H9 (cell line): ENCODE measurements at regions not wholly inside any gene's neighbourhood (a gene's known extent, or its start where the extent isn't known, plus 50 kb on each side); places are given as distances from the start of the nearest gene placed in this dataset.

Experiments used
- DNase-seq: peaks from one replicate; pipeline ENCODE4 v3.0.0-alpha.2; 2017
- H2AFZ ChIP-seq: one replicate; pipeline ENCODE4 v1.6.1; 2013; ENCODE audit warnings: mild to moderate bottlenecking, low read length, control low read depth, moderate library complexity
- H2AK5ac ChIP-seq: 2 replicates; pipeline ENCODE4 v1.6.1; 2013; ENCODE audit warnings: low read length, control low read depth, mixed read lengths; ENCODE audit not compliant: insufficient read length
- H2BK120ac ChIP-seq: one replicate; pipeline ENCODE4 v1.6.1; 2013; ENCODE audit warnings: low read depth, mild to moderate bottlenecking, low read length, control low read depth, inconsistent platforms; ENCODE audit not compliant: poor library complexity, severe bottlenecking
- H2BK12ac ChIP-seq: 2 replicates; pipeline ENCODE4 v1.6.1; 2013; ENCODE audit warnings: low read length, control low read depth, mixed read lengths, low read depth; ENCODE audit not compliant: insufficient read length
- H2BK15ac ChIP-seq: 2 replicates; pipeline ENCODE4 v1.6.1; 2013; ENCODE audit warnings: low read depth, low read length, control low read depth
- H2BK20ac ChIP-seq: one replicate; pipeline ENCODE4 v1.6.1; 2013; ENCODE audit warnings: low read depth, mild to moderate bottlenecking, low read length, control low read depth, inconsistent platforms; ENCODE audit not compliant: poor library complexity, severe bottlenecking
- H2BK5ac ChIP-seq: 2 replicates; pipeline ENCODE4 v1.6.1; 2013; ENCODE audit warnings: low read length, control low read depth, mixed read lengths; ENCODE audit not compliant: insufficient read length
- H3K14ac ChIP-seq: 2 replicates; pipeline ENCODE4 v1.6.1; 2013; ENCODE audit warnings: low read length, control low read depth; ENCODE audit not compliant: insufficient read depth
- H3K18ac ChIP-seq: 2 replicates; pipeline ENCODE4 v1.6.1; 2013; ENCODE audit warnings: low read depth, mild to moderate bottlenecking, mixed read lengths, low read length, control low read depth; ENCODE audit not compliant: insufficient read length
- H3K23ac ChIP-seq: 2 replicates; pipeline ENCODE4 v1.6.1; 2013; ENCODE audit warnings: low read length, control low read depth, mixed read lengths, low read depth; ENCODE audit not compliant: insufficient read length
- H3K23me2 ChIP-seq: 2 replicates; pipeline ENCODE4 v1.6.1; 2013; ENCODE audit warnings: low read depth, mild to moderate bottlenecking, mixed read lengths, low read length, control low read depth; ENCODE audit not compliant: insufficient read length, poor library complexity, severe bottlenecking
- H3K27ac ChIP-seq: 2 replicates; pipeline ENCODE4 v1.5.1; 2013; ENCODE audit warnings: low read length, control low read depth, mixed read lengths, low read depth; ENCODE audit not compliant: insufficient read length
- H3K27me3 ChIP-seq: 2 replicates; pipeline ENCODE4 v1.6.1; 2013; ENCODE audit warnings: low read length, control low read depth, inconsistent platforms; ENCODE audit not compliant: insufficient read depth
- H3K4ac ChIP-seq: 2 replicates; pipeline ENCODE4 v1.6.1; 2013; ENCODE audit warnings: low read depth, mild to moderate bottlenecking, control low read depth, inconsistent platforms, low read length, moderate library complexity
- H3K4me1 ChIP-seq: 2 replicates; pipeline ENCODE4 v1.6.1; 2013; ENCODE audit warnings: low read length, control low read depth, inconsistent platforms; ENCODE audit not compliant: insufficient read depth
- H3K4me2 ChIP-seq: 2 replicates; pipeline ENCODE4 v1.6.1; 2013; ENCODE audit warnings: low read length, control low read depth, mixed read lengths; ENCODE audit not compliant: insufficient read length, insufficient read depth
- H3K56ac ChIP-seq: 2 replicates; pipeline ENCODE4 v1.6.1; 2013; ENCODE audit warnings: low read depth, mild to moderate bottlenecking, mixed read lengths, low read length, control low read depth; ENCODE audit not compliant: insufficient read length
- H3K79me1 ChIP-seq: 2 replicates; pipeline ENCODE4 v1.6.1; 2013; ENCODE audit warnings: low read depth, mild to moderate bottlenecking, moderate library complexity, low read length, control low read depth, inconsistent platforms; ENCODE audit not compliant: insufficient read depth, poor library complexity, severe bottlenecking
- H3K79me2 ChIP-seq: 2 replicates; pipeline ENCODE4 v1.6.1; 2013; ENCODE audit warnings: low read length, control low read depth, inconsistent platforms; ENCODE audit not compliant: insufficient read depth
- H3K9ac ChIP-seq: 2 replicates; pipeline ENCODE4 v1.6.1; 2013; ENCODE audit warnings: low read length, control low read depth, mixed read lengths; ENCODE audit not compliant: insufficient read length; ENCODE audit errors: extremely low read depth
- H3K9me3 ChIP-seq: one replicate; pipeline ENCODE4 v1.6.1; 2013; ENCODE audit warnings: low read depth, low read length, inconsistent platforms; ENCODE audit not compliant: control insufficient read depth
- H3T11ph ChIP-seq: one replicate; pipeline ENCODE4 v1.6.1; 2013; ENCODE audit warnings: mild to moderate bottlenecking, low read length, control low read depth, inconsistent platforms
- H4K20me1 ChIP-seq: one replicate; pipeline ENCODE4 v1.6.1; 2013; ENCODE audit not compliant: control insufficient read depth, insufficient read length, insufficient read depth
- H4K5ac ChIP-seq: 2 replicates; pipeline ENCODE4 v1.6.1; 2013; ENCODE audit warnings: low read depth, mild to moderate bottlenecking, mixed read lengths, low read length, control low read depth; ENCODE audit not compliant: insufficient read length
- H4K8ac ChIP-seq: replicated peaks from 2 replicates; pipeline ENCODE4 v1.6.1; 2013; ENCODE audit warnings: low read length, control low read depth, mixed read lengths, low read depth; ENCODE audit not compliant: insufficient read length
- H4K91ac ChIP-seq: 2 replicates; pipeline ENCODE4 v1.6.1; 2013; ENCODE audit warnings: low read depth, mild to moderate bottlenecking, moderate library complexity, mixed read lengths, low read length, control low read depth; ENCODE audit not compliant: insufficient read length
- H3K27ac Mint-ChIP-seq, 3 experiments: 2 replicates in 2 of 3; 3 replicates in 1 of 3; pipeline ENCODE4 v1.8.0; 2020 to 2021; ENCODE audit warnings: mixed read lengths in 3 of 3, mild to moderate bottlenecking in 1 of 3, moderate library complexity in 1 of 3
- H3K27me3 Mint-ChIP-seq: 2 replicates; pipeline ENCODE4 v1.8.0; 2021; ENCODE audit warnings: low read depth, mild to moderate bottlenecking, moderate library complexity, mixed read lengths
- H3K36me3 Mint-ChIP-seq, 3 experiments: 2 replicates in 2 of 3; 3 replicates in 1 of 3; pipeline ENCODE4 v1.8.0; 2020 to 2021; ENCODE audit warnings: low read depth in 3 of 3, mixed read lengths in 3 of 3; ENCODE audit not compliant: insufficient read depth in 1 of 3
- H3K4me1 Mint-ChIP-seq, 2 experiments: 2 replicates each; pipeline ENCODE4 v1.8.0; 2020; ENCODE audit warnings: mixed read lengths in 2 of 2
- H3K4me3 Mint-ChIP-seq, 2 experiments: 2 replicates in 1 of 2; 3 replicates in 1 of 2; pipeline ENCODE4 v1.8.0; 2020 to 2021; ENCODE audit warnings: mild to moderate bottlenecking in 2 of 2, mixed read lengths in 2 of 2, moderate library complexity in 1 of 2
- H3K9me3 Mint-ChIP-seq, 2 experiments: 2 replicates in 1 of 2; 3 replicates in 1 of 2; pipeline ENCODE4 v1.8.0; 2020; ENCODE audit warnings: mild to moderate bottlenecking in 2 of 2, mixed read lengths in 2 of 2, moderate library complexity in 1 of 2
- WGBS: extraction: QIAGEN DNeasy Blood & Tissue Kit; methylation state at CpG from one replicate; pipeline ENCODE4 v1.1.7; 2013; ENCODE audit warnings: missing lambda C conversion rate, low lambda C conversion rate, mixed read lengths; ENCODE audit not compliant: insufficient read length; ENCODE audit errors: extremely low coverage; 5-methylcytosine and 5-hydroxymethylcytosine counted together
- TF ChIP-seq, protein P1 (sequence below): fragments of 200-600 bp; sonication (generic); conservative IDR thresholded peaks from 3 replicates; pipeline ENCODE4 v1.8.0; 2021; ENCODE audit warnings: antibody characterized with exemption, mild to moderate bottlenecking

DNA sequence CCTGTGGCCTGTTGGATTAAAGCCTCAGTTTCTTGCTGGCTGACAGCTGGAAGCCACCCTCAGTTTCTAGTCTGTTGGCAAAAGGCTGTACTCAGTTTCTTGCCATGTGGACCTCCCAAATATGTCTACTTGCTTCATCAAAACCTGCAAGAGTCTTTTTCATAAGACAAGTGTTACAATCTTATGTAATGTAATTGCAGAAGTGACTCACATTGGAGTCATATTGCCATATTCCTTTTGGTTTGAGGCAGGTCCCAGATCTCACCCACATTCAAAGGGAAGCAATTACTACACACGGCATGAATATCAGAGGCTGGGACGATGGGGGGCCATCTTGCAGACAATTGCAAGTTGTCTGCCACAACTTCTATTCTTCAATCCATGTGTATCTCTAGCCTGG, 286.7 kb upstream of the IL12B start:
- no peaks in the 10 kb centered on the region; the same call in 1 of the 2 replicates for H3K4me1 ChIP-seq
- Mint-ChIP-seq H3K27ac (no peak overlapping the region), H3K27me3 (no peaks in the 10 kb centered on the region), H3K36me3 (peaks cover 0 to 2% (median 0%) of the 10 kb centered on the region in 3 experiments; a peak in 2 of 7 replicates), H3K9me3 (peaks cover 1 to 3% of the 10 kb centered on the region in 2 experiments; a peak in 3 of 5 replicates), H3K4me3 (no peak overlapping the region), H3K4me1 (peaks cover 15 to 16% of the 10 kb centered on the region in 2 experiments)
- WGBS = no CpG with 5 or more reads among the region's 2 CpGs
- no peak overlapping the region for H3K14ac ChIP-seq
- no peak overlapping the region for H2BK20ac ChIP-seq
- no peak overlapping the region for H2BK120ac ChIP-seq
- no peak overlapping the region for H3K4me2 ChIP-seq
- no peak overlapping the region for H3K23ac ChIP-seq
- H2BK15ac ChIP-seq = no peak overlapping the region
- no peak overlapping the region for H2BK5ac ChIP-seq
- no peak overlapping the region for H4K91ac ChIP-seq
- H3K9me3 ChIP-seq = no peaks in the 10 kb centered on the region
- H3K27me3 ChIP-seq = no peaks in the 10 kb centered on the region; the same call in 1 of the 2 replicates
- no peak overlapping the region for H3K4ac ChIP-seq
- H4K5ac ChIP-seq = no peak overlapping the region
- no peaks in the 10 kb centered on the region for H3K23me2 ChIP-seq
- no peak overlapping the region for H2AFZ ChIP-seq
- no peak overlapping the region for H4K8ac ChIP-seq
- no peak overlapping the region for H2BK12ac ChIP-seq
- no peak overlapping the region for H3K9ac ChIP-seq
- H2AK5ac ChIP-seq = no peak overlapping the region
- no peak overlapping the region for H3K56ac ChIP-seq
- H3T11ph ChIP-seq = no peak overlapping the region
- H4K20me1 ChIP-seq = no peaks in the 10 kb centered on the region
- H3K27ac ChIP-seq = no peak overlapping the region
- TF ChIP-seq, protein P1, sequence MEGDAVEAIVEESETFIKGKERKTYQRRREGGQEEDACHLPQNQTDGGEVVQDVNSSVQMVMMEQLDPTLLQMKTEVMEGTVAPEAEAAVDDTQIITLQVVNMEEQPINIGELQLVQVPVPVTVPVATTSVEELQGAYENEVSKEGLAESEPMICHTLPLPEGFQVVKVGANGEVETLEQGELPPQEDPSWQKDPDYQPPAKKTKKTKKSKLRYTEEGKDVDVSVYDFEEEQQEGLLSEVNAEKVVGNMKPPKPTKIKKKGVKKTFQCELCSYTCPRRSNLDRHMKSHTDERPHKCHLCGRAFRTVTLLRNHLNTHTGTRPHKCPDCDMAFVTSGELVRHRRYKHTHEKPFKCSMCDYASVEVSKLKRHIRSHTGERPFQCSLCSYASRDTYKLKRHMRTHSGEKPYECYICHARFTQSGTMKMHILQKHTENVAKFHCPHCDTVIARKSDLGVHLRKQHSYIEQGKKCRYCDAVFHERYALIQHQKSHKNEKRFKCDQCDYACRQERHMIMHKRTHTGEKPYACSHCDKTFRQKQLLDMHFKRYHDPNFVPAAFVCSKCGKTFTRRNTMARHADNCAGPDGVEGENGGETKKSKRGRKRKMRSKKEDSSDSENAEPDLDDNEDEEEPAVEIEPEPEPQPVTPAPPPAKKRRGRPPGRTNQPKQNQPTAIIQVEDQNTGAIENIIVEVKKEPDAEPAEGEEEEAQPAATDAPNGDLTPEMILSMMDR = no peak
- no peak for DNase-seq
- H3K18ac ChIP-seq = no peak overlapping the region
- H3K79me2 ChIP-seq = no peaks in the 10 kb centered on the region
- no peaks in the 10 kb centered on the region for H3K79me1 ChIP-seq
